OCI-LY3 (cell line): ENCODE measurements at regions not wholly inside any gene's neighbourhood (a gene's known extent, or its start where the extent isn't known, plus 50 kb on each side); places are given as distances from the start of the nearest gene placed in this dataset.

Experiments used
- H2AFZ ChIP-seq: fragments of 200-600, 300-600 bp; shearing (Covaris generic); 2 replicates; pipeline ENCODE4 v1.6.0; 2014; ENCODE audit warnings: antibody characterized with exemption, low read depth, low read length
- H3K27ac ChIP-seq: fragments of 200-600, 300-600 bp; sonication (generic); 2 replicates; pipeline ENCODE4 v1.5.1; 2014; ENCODE audit warnings: mild to moderate bottlenecking, low read length, moderate library complexity, mixed read lengths
- H3K27me3 ChIP-seq: fragments of 200-600, 300-600 bp; sonication (generic); 2 replicates; pipeline ENCODE4 v1.6.1; 2014; ENCODE audit warnings: low read depth, low read length, mixed read lengths
- H3K36me3 ChIP-seq: fragments of 200-600, 300-600 bp; sonication (generic); replicated peaks from 2 replicates; pipeline ENCODE3; 2014; ENCODE audit warnings: low read depth, low read length, mixed read lengths
- H3K4me1 ChIP-seq: fragments of 300-600, 200-600 bp; sonication (generic); 2 replicates; pipeline ENCODE4 v1.6.1; 2014; ENCODE audit warnings: low read length, mixed read lengths
- H3K4me2 ChIP-seq: fragments of 200-600, 300-600 bp; sonication (generic); 2 replicates; pipeline ENCODE4 v1.6.1; 2014; ENCODE audit warnings: low read length, mixed read lengths
- H3K4me3 ChIP-seq: fragments of 300-600, 200-600 bp; sonication (generic); 2 replicates; pipeline ENCODE4 v1.5.1; 2014; ENCODE audit warnings: antibody characterized with exemption, mild to moderate bottlenecking, low read length, moderate library complexity
- H3K79me2 ChIP-seq: fragments of 300-600, 200-600 bp; shearing (Covaris generic); 2 replicates; pipeline ENCODE4 v1.6.1; 2014; ENCODE audit warnings: mild to moderate bottlenecking, low read length, mixed read lengths
- H3K9ac ChIP-seq: fragments of 300-600, 200-600 bp; shearing (Covaris generic); 2 replicates; pipeline ENCODE4 v1.6.0; 2014; ENCODE audit warnings: mild to moderate bottlenecking, low read length, moderate library complexity
- H3K9me3 ChIP-seq: fragments of 200-600, 300-600 bp; shearing (Covaris generic); 2 replicates; pipeline ENCODE4 v1.6.1; 2014; ENCODE audit warnings: low read length, mixed read lengths; ENCODE audit not compliant: insufficient read depth
- H4K20me1 ChIP-seq: fragments of 200-600, 300-600 bp; sonication (generic); 2 replicates; pipeline ENCODE4 v1.6.1; 2016; ENCODE audit warnings: low read length, mixed read lengths; ENCODE audit not compliant: insufficient read depth
- EZH2phosphoT487 ChIP-seq: fragments of 200-600 bp; shearing (Covaris generic); IDR thresholded peaks from 2 replicates; pipeline ENCODE4 v1.6.1; 2018; ENCODE audit warnings: antibody characterized with exemption, mixed run types, low read depth
- TF ChIP-seq, protein P1 (sequence below): fragments of 200-600, 300-600 bp; sonication (generic); IDR thresholded peaks from 2 replicates; pipeline ENCODE4 v1.5.1; 2014; ENCODE audit warnings: antibody characterized with exemption, low read length, low read depth

DNA sequence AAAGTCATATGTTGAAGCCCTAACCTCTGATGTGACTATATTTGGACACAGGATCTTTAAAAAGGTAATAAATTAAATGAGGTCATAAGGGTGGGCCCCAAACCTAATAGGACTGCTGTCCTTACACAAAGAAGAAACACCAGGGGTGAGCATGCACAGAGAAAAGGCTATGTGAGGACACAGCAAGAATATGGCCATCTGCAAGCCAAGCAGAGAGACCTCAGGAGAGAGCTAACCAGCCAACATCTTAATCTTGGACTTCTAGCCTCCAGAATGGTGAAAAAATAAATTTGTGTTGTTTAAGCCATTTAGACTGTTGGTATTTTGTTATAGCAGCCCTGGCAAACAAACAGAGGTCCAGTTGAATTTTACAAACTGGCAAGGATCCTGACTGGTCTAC, 223.9 kb downstream of the LTN1 start:
- H3K4me3 ChIP-seq, result no peak overlapping the region
- no peak for TF ChIP-seq EZH2phosphoT487
- TF ChIP-seq, protein P1, sequence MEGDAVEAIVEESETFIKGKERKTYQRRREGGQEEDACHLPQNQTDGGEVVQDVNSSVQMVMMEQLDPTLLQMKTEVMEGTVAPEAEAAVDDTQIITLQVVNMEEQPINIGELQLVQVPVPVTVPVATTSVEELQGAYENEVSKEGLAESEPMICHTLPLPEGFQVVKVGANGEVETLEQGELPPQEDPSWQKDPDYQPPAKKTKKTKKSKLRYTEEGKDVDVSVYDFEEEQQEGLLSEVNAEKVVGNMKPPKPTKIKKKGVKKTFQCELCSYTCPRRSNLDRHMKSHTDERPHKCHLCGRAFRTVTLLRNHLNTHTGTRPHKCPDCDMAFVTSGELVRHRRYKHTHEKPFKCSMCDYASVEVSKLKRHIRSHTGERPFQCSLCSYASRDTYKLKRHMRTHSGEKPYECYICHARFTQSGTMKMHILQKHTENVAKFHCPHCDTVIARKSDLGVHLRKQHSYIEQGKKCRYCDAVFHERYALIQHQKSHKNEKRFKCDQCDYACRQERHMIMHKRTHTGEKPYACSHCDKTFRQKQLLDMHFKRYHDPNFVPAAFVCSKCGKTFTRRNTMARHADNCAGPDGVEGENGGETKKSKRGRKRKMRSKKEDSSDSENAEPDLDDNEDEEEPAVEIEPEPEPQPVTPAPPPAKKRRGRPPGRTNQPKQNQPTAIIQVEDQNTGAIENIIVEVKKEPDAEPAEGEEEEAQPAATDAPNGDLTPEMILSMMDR, result no peak
- no peak overlapping the region for H2AFZ ChIP-seq
- no peaks in the 10 kb centered on the region for H3K79me2 ChIP-seq
- no peak overlapping the region for H3K4me2 ChIP-seq
- no peaks in the 10 kb centered on the region for H3K9me3 ChIP-seq
- no peaks in the 10 kb centered on the region for H3K27me3 ChIP-seq
- H3K36me3 ChIP-seq, result no peaks in the 10 kb centered on the region
- peaks cover 12% of the 10 kb centered on the region for H3K4me1 ChIP-seq
- no peak overlapping the region for H3K9ac ChIP-seq
- no peak overlapping the region for H3K27ac ChIP-seq
- no peaks in the 10 kb centered on the region for H4K20me1 ChIP-seq

DNA sequence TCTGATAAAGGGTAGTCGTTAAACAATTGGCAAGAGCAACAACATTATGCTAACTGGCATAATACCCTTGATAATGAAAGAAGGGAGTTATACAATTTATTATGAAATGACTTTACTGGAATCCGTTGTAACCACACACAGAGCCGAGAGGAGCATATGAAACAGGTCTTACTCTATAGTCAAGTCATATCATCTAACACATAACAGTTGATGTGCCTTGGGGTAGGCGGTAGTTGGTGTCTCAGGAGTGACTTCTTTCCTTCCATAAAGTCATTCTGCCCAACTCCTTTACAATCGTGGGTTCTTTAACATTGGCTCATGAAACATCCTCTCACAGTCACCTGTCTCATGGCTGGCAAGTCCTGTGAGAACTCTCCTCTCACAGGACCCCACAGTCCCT, 225.2 kb downstream of the LTN1 start:
- Histone ChIP-seq H4K20me1 (no peaks in the 10 kb centered on the region), H3K27me3 (no peaks in the 10 kb centered on the region), H3K4me3 (no peak overlapping the region), H3K79me2 (no peaks in the 10 kb centered on the region), H3K9ac (no peak overlapping the region), H3K27ac (no peak overlapping the region), H3K36me3 (no peaks in the 10 kb centered on the region), H3K4me2 (no peak overlapping the region), H2AFZ (no peak overlapping the region), H3K4me1 (peaks cover 12% of the 10 kb centered on the region), H3K9me3 (no peaks in the 10 kb centered on the region)
- TF ChIP-seq, protein P1, result no peak
- no peak for TF ChIP-seq EZH2phosphoT487

DNA sequence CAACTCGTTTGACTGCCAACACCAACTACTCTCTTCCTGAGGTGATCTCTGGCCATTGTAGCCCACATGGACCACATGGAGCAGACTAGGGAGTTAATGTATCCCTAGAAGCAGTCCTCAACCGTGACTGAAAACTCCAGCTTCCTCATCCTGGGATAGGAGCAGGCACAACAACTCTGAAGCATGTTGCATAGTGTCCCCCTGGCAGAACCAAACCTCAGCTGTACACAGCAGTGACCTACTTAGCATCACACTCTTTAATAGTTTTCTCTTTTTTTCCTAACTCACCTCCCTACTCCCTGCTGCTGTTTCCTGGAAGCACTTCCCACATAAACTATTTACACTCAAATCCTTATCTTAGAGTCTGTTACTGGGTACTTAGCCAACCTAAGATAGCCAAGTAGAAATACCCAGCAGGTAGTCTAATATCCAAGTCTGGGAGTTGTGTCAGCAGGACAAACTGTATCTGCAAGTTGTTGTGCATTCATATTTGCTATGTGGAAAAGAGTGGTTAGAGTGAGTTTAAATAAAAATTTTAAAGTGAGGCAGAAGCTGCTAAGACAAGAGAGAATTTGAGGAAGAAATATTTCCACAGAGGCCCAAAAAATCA, 228.8 kb downstream of the LTN1 start:
- Histone ChIP-seq H3K9me3 (no peaks in the 10 kb centered on the region), H4K20me1 (no peaks in the 10 kb centered on the region), H3K4me2 (no peak overlapping the region), H3K9ac (no peak overlapping the region), H3K27ac (no peak overlapping the region), H3K4me3 (no peak overlapping the region), H2AFZ (no peak overlapping the region), H3K79me2 (no peaks in the 10 kb centered on the region), H3K4me1 (no peaks in the 10 kb centered on the region), H3K36me3 (no peaks in the 10 kb centered on the region), H3K27me3 (no peaks in the 10 kb centered on the region)
- no peak for TF ChIP-seq EZH2phosphoT487
- TF ChIP-seq, protein P1, result no peak

DNA sequence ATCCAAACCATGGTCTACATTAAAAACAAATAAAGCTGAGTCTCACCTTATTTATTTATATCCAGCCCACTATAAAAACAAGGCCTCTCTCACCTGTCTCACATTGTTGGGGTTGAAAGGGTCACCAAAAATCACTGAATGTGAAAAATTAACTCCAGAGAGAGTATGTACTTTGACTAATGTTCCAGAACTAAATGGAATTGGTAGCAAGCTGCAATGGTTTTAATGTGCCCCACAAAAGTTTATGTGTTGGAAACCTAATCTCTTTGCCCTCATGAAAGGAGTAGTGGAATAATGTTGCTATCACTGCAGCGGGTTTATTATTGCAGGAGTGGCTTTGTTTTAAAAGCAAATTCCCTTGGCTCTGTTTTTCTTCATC, 230.3 kb downstream of the LTN1 start:
- TF ChIP-seq, protein P1, result no peak
- TF ChIP-seq EZH2phosphoT487, result no peak
- H3K79me2 ChIP-seq, result no peaks in the 10 kb centered on the region
- no peaks in the 10 kb centered on the region for H3K4me1 ChIP-seq
- no peak overlapping the region for H3K4me2 ChIP-seq
- H3K9me3 ChIP-seq, result no peaks in the 10 kb centered on the region
- H3K36me3 ChIP-seq, result no peaks in the 10 kb centered on the region
- no peak overlapping the region for H3K4me3 ChIP-seq
- H3K27ac ChIP-seq, result no peak overlapping the region
- H3K27me3 ChIP-seq, result no peaks in the 10 kb centered on the region
- no peaks in the 10 kb centered on the region for H4K20me1 ChIP-seq
- H2AFZ ChIP-seq, result no peak overlapping the region
- no peak overlapping the region for H3K9ac ChIP-seq
